WTC11 (cell line): ENCODE measurements at regions not wholly inside any gene's neighbourhood (a gene's known extent, or its start where the extent isn't known, plus 50 kb on each side); places are given as distances from the start of the nearest gene placed in this dataset.

ENCODE experiments used
- ATAC-seq: fragments of 200-7000 bp; cut with Tn5 transposase; 2 replicates; pipeline ENCODE4 v1.10.0; 2021; ENCODE audit warnings: mild to moderate bottlenecking, moderate library complexity
- CTCF ChIA-PET: fragments of 300-600 bp; sonication (Branson Sonifier 250); formaldehyde crosslinking; loops from one replicate; lab custom pipeline; 2021; ENCODE audit warnings: antibody characterized with exemption; lab: Charles Lee
- POLR2A ChIA-PET: fragments of 350-600 bp; sonication (Branson Sonifier 250); formaldehyde crosslinking; loops from one replicate; lab custom pipeline; 2021; ENCODE audit warnings: antibody characterized with exemption; lab: Charles Lee
- DNase-seq: peaks from one replicate; pipeline ENCODE4 v3.0.0; 2021; ENCODE audit warnings: low spot score
- H3K27ac Mint-ChIP-seq: 2 replicates; pipeline ENCODE4 v1.8.0; 2021; ENCODE audit warnings: mixed read lengths
- H3K27me3 Mint-ChIP-seq: 2 replicates; pipeline ENCODE4 v1.8.0; 2021; ENCODE audit warnings: low read depth, mild to moderate bottlenecking, moderate library complexity, mixed read lengths
- H3K36me3 Mint-ChIP-seq: 2 replicates; pipeline ENCODE4 v1.8.0; 2021; ENCODE audit warnings: mixed read lengths
- H3K4me1 Mint-ChIP-seq: 2 replicates; pipeline ENCODE4 v1.8.0; 2022; ENCODE audit warnings: mixed read lengths
- H3K4me3 Mint-ChIP-seq: 2 replicates; pipeline ENCODE4 v1.8.0; 2021; ENCODE audit warnings: mild to moderate bottlenecking, moderate library complexity, mixed read lengths
- H3K9me3 Mint-ChIP-seq: 2 replicates; pipeline ENCODE4 v1.8.0; 2021; ENCODE audit warnings: mixed read lengths
- ARID4B ChIP-seq: sonication (generic); formaldehyde crosslinking; IDR thresholded peaks from 2 replicates; pipeline ENCODE4 v1.8.0; 2023; ENCODE audit warnings: missing genetic modification reagents, mild to moderate bottlenecking, borderline replicate concordance
- E2F1 ChIP-seq: sonication (generic); formaldehyde crosslinking; IDR thresholded peaks from 2 replicates; pipeline ENCODE4 v1.8.0; 2022; ENCODE audit warnings: mild to moderate bottlenecking, missing genetic modification reagents
- E2F4 ChIP-seq: sonication (generic); formaldehyde crosslinking; IDR thresholded peaks from 2 replicates; pipeline ENCODE4 v1.8.1; 2022; ENCODE audit warnings: low read depth, mild to moderate bottlenecking, moderate library complexity, missing genetic modification reagents, borderline replicate concordance
- FOXK1 ChIP-seq: sonication (generic); formaldehyde crosslinking; IDR thresholded peaks from 2 replicates; pipeline ENCODE4 v1.8.0; 2022; ENCODE audit warnings: mild to moderate bottlenecking, moderate library complexity, missing genetic modification reagents
- FOXP4 ChIP-seq: sonication (generic); formaldehyde crosslinking; IDR thresholded peaks from 2 replicates; pipeline ENCODE4 v1.8.0; 2022; ENCODE audit warnings: mild to moderate bottlenecking, missing genetic modification reagents
- MXD4 ChIP-seq: fragments of 250-450 bp; sonication (Bioruptor Pico); IDR thresholded peaks from 2 replicates; pipeline ENCODE4 v1.8.0; 2021; ENCODE audit warnings: mild to moderate bottlenecking, moderate library complexity, borderline replicate concordance
- NFYB ChIP-seq: sonication (generic); formaldehyde crosslinking; conservative IDR thresholded peaks from 2 replicates; pipeline ENCODE4 v1.8.0; 2022; ENCODE audit warnings: low read depth, missing genetic modification reagents
- NR1H2 ChIP-seq: sonication (generic); formaldehyde crosslinking; IDR thresholded peaks from 2 replicates; pipeline ENCODE4 v1.9.0; 2021; ENCODE audit warnings: mild to moderate bottlenecking, moderate library complexity, missing genetic modification reagents
- PRDM15 ChIP-seq: sonication (generic); formaldehyde crosslinking; IDR thresholded peaks from 2 replicates; pipeline ENCODE4 v1.8.0; 2022; ENCODE audit warnings: missing genetic modification reagents
- TEAD4 ChIP-seq: sonication (generic); formaldehyde crosslinking; IDR thresholded peaks from 2 replicates; pipeline ENCODE4 v1.8.0; 2022; ENCODE audit warnings: mild to moderate bottlenecking, missing genetic modification reagents
- TP53 ChIP-seq: sonication (generic); formaldehyde crosslinking; IDR thresholded peaks from 2 replicates; pipeline ENCODE4 v1.8.1; 2023; ENCODE audit warnings: mild to moderate bottlenecking, missing genetic modification reagents
- USF2 ChIP-seq: sonication (generic); formaldehyde crosslinking; IDR thresholded peaks from 2 replicates; pipeline ENCODE4 v1.8.1; 2023; ENCODE audit warnings: mild to moderate bottlenecking, missing genetic modification reagents, moderate library complexity
- ZNF219 ChIP-seq: sonication (generic); formaldehyde crosslinking; IDR thresholded peaks from 2 replicates; pipeline ENCODE4 v1.8.0; 2023; ENCODE audit warnings: missing genetic modification reagents, mild to moderate bottlenecking, borderline replicate concordance

GRCh38 chr14:45742187-45742586, 489.2 kb upstream of the MIS18BP1 start:
- Mint-ChIP-seq H3K9me3 (peaks cover 30% of the 10 kb centered on the region), H3K4me3 (no peak overlapping the region), H3K27me3 (no peaks in the 10 kb centered on the region), H3K4me1 (no peaks in the 10 kb centered on the region), H3K27ac (no peak overlapping the region), H3K36me3 (peaks cover 9% of the 10 kb centered on the region)
- no peak for TF ChIP-seq NFYB (CRISPR knock-in tag)
- TF ChIP-seq PRDM15 (CRISPR knock-in tag) = no peak
- TF ChIP-seq ARID4B (CRISPR knock-in tag) = no peak
- no peak for TF ChIP-seq NR1H2
- TF ChIP-seq E2F1 = no peak
- TF ChIP-seq FOXP4 (CRISPR knock-in tag) = no peak
- TF ChIP-seq FOXK1 = no peak
- TF ChIP-seq USF2 (CRISPR knock-in tag) = no peak
- TF ChIP-seq TP53 (CRISPR knock-in tag) = no peak
- TF ChIP-seq ZNF219 = no peak
- CTCF ChIA-PET = no interaction called here
- POLR2A ChIA-PET = no interaction called here
- DNase-seq = no peak
- no peak for ATAC-seq

- Mint-ChIP-seq H3K4me1 (no peaks in the 10 kb centered on the region), H3K36me3 (peaks cover 10% of the 10 kb centered on the region), H3K27ac (no peak overlapping the region), H3K4me3 (no peak overlapping the region), H3K27me3 (no peaks in the 10 kb centered on the region), H3K9me3 (peaks cover 54% of the 10 kb centered on the region)
- ChIA-PET CTCF (no interaction called here), POLR2A (no interaction called here)
- no peak for ATAC-seq
- no peak for TF ChIP-seq E2F4 (CRISPR knock-in tag)
- TF ChIP-seq MXD4 = no peak
- TF ChIP-seq TEAD4 (CRISPR knock-in tag) = no peak
- DNase-seq = no peak
Measured at GRCh38 chr14:45728434-45729225, 475.6 kb upstream of the MIS18BP1 start.
